ENCODE measurements at regions not wholly inside any gene's neighbourhood (a gene's known extent, or its start where the extent isn't known, plus 50 kb on each side); places are given as distances from the start of the nearest gene placed in this dataset.

DNA sequence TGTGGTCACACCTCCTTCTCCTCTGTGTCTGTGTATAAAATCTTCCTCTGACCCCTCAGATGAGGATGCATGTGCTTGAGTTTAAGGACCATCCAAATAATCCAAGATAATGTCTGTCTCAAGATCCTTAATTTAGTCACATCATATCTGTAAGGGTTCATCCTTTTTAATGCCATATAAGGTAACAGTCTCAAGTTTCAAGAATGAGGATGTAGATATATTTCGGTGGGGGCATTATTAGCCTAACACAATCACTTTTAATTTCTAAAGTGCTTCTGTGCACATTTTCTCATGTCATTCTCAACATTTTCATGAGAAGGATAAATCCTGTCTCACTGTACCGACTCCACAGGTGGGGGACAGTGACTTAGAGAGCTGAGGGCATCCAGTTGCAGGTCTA is 235.3 kb downstream of the BUB3 start:
- ChIA-PET CTCF (no interaction called here), POLR2A (no interaction called here)
- Histone ChIP-seq H3K4me1 (ENCODE audit: control insufficient read depth, extremely low read depth, insufficient read depth, low read length) (no peaks in the 10 kb centered on the region), H3K79me2 (ENCODE audit: control insufficient read depth, insufficient read depth, low read length) (no peaks in the 10 kb centered on the region), H4K20me1 (replicated peaks; ENCODE audit: control insufficient read depth, extremely low read depth, insufficient read depth, low read length) (no peaks in the 10 kb centered on the region), H3K9ac (replicated peaks; ENCODE audit: extremely low read depth, insufficient read depth, low read length) (no peak overlapping the region), H2AFZ (ENCODE audit: low read depth, low read length) (no peak overlapping the region), H3K9me1 (replicated peaks; ENCODE audit: control insufficient read depth, extremely low read depth, insufficient read depth, low read length) (no peaks in the 10 kb centered on the region), H3K27ac (ENCODE audit: insufficient read depth, low read depth, low read length) (no peak overlapping the region), H3K4me2 (ENCODE audit: insufficient read depth, low read length) (no peak overlapping the region), H3K9me3 (replicated peaks; ENCODE audit: control insufficient read depth, insufficient read depth, low read length) (peaks cover 2% of the 10 kb centered on the region), H3K27me3 (ENCODE audit: control insufficient read depth in 2 of 2, insufficient read depth in 2 of 2, low read length in 2 of 2) (no peaks in the 10 kb centered on the region), H3K4me3 (replicated peaks in 1 of 3; ENCODE audit: insufficient read depth in 1 of 3, low read depth in 1 of 3, low read length in 3 of 3) (no peak overlapping the region), H3K36me3 (ENCODE audit: control insufficient read depth in 2 of 2, extremely low read depth in 1 of 2, insufficient read depth in 2 of 2, low read length in 2 of 2) (no peaks in the 10 kb centered on the region)
- FAIRE-seq, result no peak
- intact Hi-C loops (cut with micrococcal nuclease), result no loop called here
- no peak for DNase-seq (ENCODE audit: low read depth, low spot score)
- TF ChIP-seq JUN (IDR thresholded peaks at IDR 0.05; ENCODE audit: borderline replicate concordance, insufficient read depth, insufficient read length, low read depth) (no peak), GATA2 (IDR thresholded peaks at IDR 0.05; ENCODE audit: insufficient read depth, insufficient read length, low read depth, low read length) (no peak), FOS (IDR thresholded peaks at IDR 0.05; ENCODE audit: borderline replicate concordance, insufficient read depth, low read length) (no peak), POLR2A (IDR thresholded peaks at IDR 0.05; ENCODE audit: low read depth, low read length) (no peak), EZH2 (IDR thresholded peaks at IDR 0.05; ENCODE audit: borderline replicate concordance, low read depth, low read length, severe bottlenecking) (no peak)
- TF ChIP-seq, protein P1, sequence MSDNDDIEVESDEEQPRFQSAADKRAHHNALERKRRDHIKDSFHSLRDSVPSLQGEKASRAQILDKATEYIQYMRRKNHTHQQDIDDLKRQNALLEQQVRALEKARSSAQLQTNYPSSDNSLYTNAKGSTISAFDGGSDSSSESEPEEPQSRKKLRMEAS (IDR thresholded peaks at IDR 0.05; ENCODE audit: insufficient read depth, insufficient read length), result no peak
- dilution Hi-C loops (cut with MboI; ENCODE audit: extremely low pct_ligation_motif_present, low sequenced_read_pairs), result no loop called here
- BruUV-seq (replicated peaks), result no TSS peak

GRCh38 chr10:123390332-123390731 is 236.1 kb downstream of the BUB3 start:
- POLR2A ChIA-PET, result no interaction called here
- no peak overlapping the region for H3K4me2 ChIP-seq (ENCODE audit: insufficient read depth, low read length)
- peaks cover 2% of the 10 kb centered on the region for H3K9me3 ChIP-seq (replicated peaks; ENCODE audit: control insufficient read depth, insufficient read depth, low read length)
- intact Hi-C loops (cut with micrococcal nuclease), result no loop called here
- H3K4me3 ChIP-seq (replicated peaks in 1 of 3; ENCODE audit: insufficient read depth in 1 of 3, low read depth in 1 of 3, low read length in 3 of 3), result no peak overlapping the region
- no peaks in the 10 kb centered on the region for H3K9me1 ChIP-seq (replicated peaks; ENCODE audit: control insufficient read depth, extremely low read depth, insufficient read depth, low read length)
- FAIRE-seq (no peak), DNase-seq (ENCODE audit: low read depth, low spot score) (no peak)
- no peaks in the 10 kb centered on the region for H4K20me1 ChIP-seq (replicated peaks; ENCODE audit: control insufficient read depth, extremely low read depth, insufficient read depth, low read length)
- no peaks in the 10 kb centered on the region for H3K79me2 ChIP-seq (ENCODE audit: control insufficient read depth, insufficient read depth, low read length)
- no peak overlapping the region for H3K9ac ChIP-seq (replicated peaks; ENCODE audit: extremely low read depth, insufficient read depth, low read length)
- TF ChIP-seq JUN (IDR thresholded peaks at IDR 0.05; ENCODE audit: borderline replicate concordance, insufficient read depth, insufficient read length, low read depth) (no peak), EZH2 (IDR thresholded peaks at IDR 0.05; ENCODE audit: borderline replicate concordance, low read depth, low read length, severe bottlenecking) (no peak), FOS (IDR thresholded peaks at IDR 0.05; ENCODE audit: borderline replicate concordance, insufficient read depth, low read length) (no peak), MYC (IDR thresholded peaks at IDR 0.05; ENCODE audit: low read depth, low read length) (no peak), GATA2 (IDR thresholded peaks at IDR 0.05; ENCODE audit: insufficient read depth, insufficient read length, low read depth, low read length) (no peak), POLR2A (IDR thresholded peaks at IDR 0.05; ENCODE audit: low read depth, low read length) (no peak)
- TF ChIP-seq, protein P1 (IDR thresholded peaks at IDR 0.05; ENCODE audit: insufficient read depth, insufficient read length), result no peak
- no TSS peak for BruUV-seq (replicated peaks)
- no peak overlapping the region for H2AFZ ChIP-seq (ENCODE audit: low read depth, low read length)
- CTCF ChIA-PET, result no interaction called here
- H3K27ac ChIP-seq (ENCODE audit: insufficient read depth, low read depth, low read length), result no peak overlapping the region
- H3K36me3 ChIP-seq (ENCODE audit: control insufficient read depth in 2 of 2, extremely low read depth in 1 of 2, insufficient read depth in 2 of 2, low read length in 2 of 2), result no peaks in the 10 kb centered on the region
- dilution Hi-C loops (cut with MboI; ENCODE audit: extremely low pct_ligation_motif_present, low sequenced_read_pairs), result no loop called here
- no peaks in the 10 kb centered on the region for H3K4me1 ChIP-seq (ENCODE audit: control insufficient read depth, extremely low read depth, insufficient read depth, low read length)
- no peaks in the 10 kb centered on the region for H3K27me3 ChIP-seq (ENCODE audit: control insufficient read depth in 2 of 2, insufficient read depth in 2 of 2, low read length in 2 of 2)
